T1000 (cell line): ENCODE measurements at regions not wholly inside any gene's neighbourhood (a gene's known extent, or its start where the extent isn't known, plus 50 kb on each side); places are given as distances from the start of the nearest gene placed in this dataset.
"Not testable (repeated sequence)": the region's sequence is repeated elsewhere in the genome, so short reads cannot be mapped to it uniquely, and the experiment has no call there.

Experiments
- DNase-seq: peaks from one replicate; lab custom pipeline; 2025; ENCODE audit warnings: mixed read lengths; lab: John Stamatoyannopoulos, UW

GRCh38 chr6:4412077-4412476, 276.7 kb upstream of the ECI2 start:
- no peak for DNase-seq

- not testable (repeated sequence) for DNase-seq
These were observed 272.3 kb upstream of the ECI2 start for GRCh38 chr6:4407710-4408109.

- no peak for DNase-seq
These were observed 270.3 kb upstream of the ECI2 start for GRCh38 chr6:4405621-4406212.

GRCh38 chr6:4404415-4404814, 269.0 kb upstream of the ECI2 start:
- DNase-seq, result no peak

- DNase-seq, result no peak
These were observed 268.5 kb upstream of the ECI2 start for GRCh38 chr6:4403828-4404227.

- DNase-seq, result no peak
These were observed 267.8 kb upstream of the ECI2 start for GRCh38 chr6:4403023-4403752.

- no peak for DNase-seq
These were observed 267.2 kb upstream of the ECI2 start for GRCh38 chr6:4402477-4402976.

GRCh38 chr6:4401408-4402368, 266.3 kb upstream of the ECI2 start:
- no peak for DNase-seq

GRCh38 chr6:4399656-4400055, 264.3 kb upstream of the ECI2 start:
- DNase-seq, result no peak

GRCh38 chr6:4398791-4399190, 263.4 kb upstream of the ECI2 start:
- no peak for DNase-seq

- no peak for DNase-seq
These were observed 261.9 kb upstream of the ECI2 start for GRCh38 chr6:4397307-4397706.

GRCh38 chr6:4396044-4396443, 260.7 kb upstream of the ECI2 start:
- DNase-seq, result no peak

GRCh38 chr6:4395386-4395785, 260.0 kb upstream of the ECI2 start:
- no peak for DNase-seq

- DNase-seq, result no peak
These were observed 259.4 kb upstream of the ECI2 start for GRCh38 chr6:4394786-4395185.

- peak; percentile 75 for DNase-seq
These were observed 253.3 kb upstream of the ECI2 start for GRCh38 chr6:4388675-4389074.

GRCh38 chr6:4384656-4385055, 249.3 kb upstream of the ECI2 start:
- DNase-seq, result no peak

GRCh38 chr6:4383910-4384638, 248.7 kb upstream of the ECI2 start:
- no peak for DNase-seq

GRCh38 chr6:4382362-4382853, 247.0 kb upstream of the ECI2 start:
- DNase-seq, result no peak

GRCh38 chr6:4381381-4381780, 246.0 kb upstream of the ECI2 start:
- DNase-seq, result no peak

- no peak for DNase-seq
These were observed 245.5 kb upstream of the ECI2 start for GRCh38 chr6:4380881-4381281.

- no peak for DNase-seq
These were observed 244.6 kb upstream of the ECI2 start for GRCh38 chr6:4379958-4380357.
